GM12878 (cell line): ENCODE measurements at regions not wholly inside any gene's neighbourhood (a gene's known extent, or its start where the extent isn't known, plus 50 kb on each side); places are given as distances from the start of the nearest gene placed in this dataset.

Source experiments
- ATAC-seq: fragments of 200-7000 bp; cut with Tn5 transposase; 3 replicates; pipeline ENCODE4 v1.9.1; 2020; ENCODE audit warnings: mild to moderate bottlenecking, moderate library complexity
- BruUV-seq: library from RNA; stranded (reverse); fragments of 400-500 nt; replicated peaks from 2 replicates; lab custom pipeline; 2021; lab: Mats Ljungman, UMichigan
- CTCF ChIA-PET: fragments of 300-600 bp; sonication (Branson Sonifier 250); formaldehyde crosslinking; extraction: SDS; loops from one replicate; lab custom pipeline; 2021; ENCODE audit warnings: inconsistent platforms; lab: Yijun Ruan, JAX
- POLR2A ChIA-PET: fragments of 350-600 bp; formaldehyde crosslinking; extraction: SDS; loops from one replicate; lab custom pipeline; 2021; ENCODE audit warnings: inconsistent platforms; lab: Charles Lee
- RAD21 ChIA-PET: fragments of 300-600 bp; sonication (Branson Sonifier 250); formaldehyde crosslinking; loops from one replicate; lab custom pipeline; 2023; ENCODE audit warnings: antibody characterized with exemption; ENCODE audit not compliant: unreplicated experiment; lab: Charles Lee
- SMC1A ChIA-PET: fragments of 300-600 bp; sonication (Branson Sonifier 250); formaldehyde crosslinking; loops from one replicate; lab custom pipeline; 2023; ENCODE audit not compliant: unreplicated experiment, uncharacterized antibody; lab: Charles Lee
- DNase-seq: peaks from one replicate; pipeline ENCODE4 v3.0.0-alpha.2; 2011; ENCODE audit warnings: low read depth, low spot score
- FAIRE-seq: peaks from 3 replicates; lab custom pipeline; 2011; peaks lifted over from hg19 to GRCh38; lab: Jason Lieb, UNC
- H2AFZ ChIP-seq: 2 replicates; pipeline ENCODE4 v1.6.0; 2011; ENCODE audit warnings: low read depth, low read length, control low read depth; ENCODE audit not compliant: control insufficient read depth
- H3K27ac ChIP-seq: 2 replicates; pipeline ENCODE4 v1.5.1; 2011; ENCODE audit warnings: control low read depth; ENCODE audit not compliant: control insufficient read depth, insufficient read depth
- H3K27me3 ChIP-seq, 2 experiments: replicated peaks in 1 of 2; 2 replicates each; pipeline versions ENCODE4 v1.6.0 to v1.6.1; 2011; ENCODE audit warnings: low read length in 1 of 2; ENCODE audit not compliant: control insufficient read depth in 2 of 2, insufficient read depth in 2 of 2
- H3K36me3 ChIP-seq, 2 experiments: 2 replicates each; pipeline ENCODE4 v1.5.1; 2011; ENCODE audit warnings: low read length in 1 of 2; ENCODE audit not compliant: control insufficient read depth in 2 of 2, insufficient read depth in 2 of 2
- H3K4me1 ChIP-seq: 2 replicates; pipeline ENCODE4 v1.6.1; 2011; ENCODE audit warnings: mild to moderate bottlenecking, low read length, moderate library complexity, mixed read lengths; ENCODE audit not compliant: control insufficient read depth, insufficient read depth
- H3K4me2 ChIP-seq: 2 replicates; pipeline ENCODE4 v1.6.0; 2011; ENCODE audit warnings: control low read depth; ENCODE audit not compliant: control insufficient read depth, insufficient read depth
- H3K4me3 ChIP-seq: fragments of 200-600 bp; sonication (generic); 2 replicates; pipeline ENCODE4 v1.5.1; 2016
- H3K79me2 ChIP-seq: 2 replicates; pipeline ENCODE4 v1.6.0; 2011; ENCODE audit warnings: low read length; ENCODE audit not compliant: control insufficient read depth, insufficient read depth
- H3K9ac ChIP-seq: 2 replicates; pipeline ENCODE4 v1.8.0; 2011; ENCODE audit warnings: low read length, control low read depth, mixed read lengths; ENCODE audit not compliant: control insufficient read depth, insufficient read depth
- H3K9me3 ChIP-seq: replicated peaks from 3 replicates; pipeline ENCODE4 v1.5.1; 2011; ENCODE audit warnings: mild to moderate bottlenecking, low read length; ENCODE audit not compliant: control insufficient read depth, insufficient read depth
- H4K20me1 ChIP-seq: 2 replicates; pipeline ENCODE4 v1.6.0; 2011; ENCODE audit not compliant: control insufficient read depth, insufficient read depth
- ATF7 ChIP-seq: fragments of 450-650 bp; IDR thresholded peaks from 2 replicates; pipeline ENCODE4 v1.6.1; 2016; ENCODE audit warnings: low read depth, mild to moderate bottlenecking
- EED ChIP-seq: sonication (generic); IDR thresholded peaks from 2 replicates; pipeline ENCODE4 v1.6.1; 2016; ENCODE audit warnings: antibody characterized with exemption, low read depth
- ETV6 ChIP-seq, 2 experiments: fragments of 450-650 bp in 1 of 2; IDR thresholded peaks in 1 of 2; conservative IDR thresholded peaks in 1 of 2; 2 replicates each; pipeline ENCODE4 v1.6.1; 2014; ENCODE audit warnings: antibody characterized with exemption in 1 of 2, borderline replicate concordance in 1 of 2, low read depth in 1 of 2, mild to moderate bottlenecking in 1 of 2, moderate library complexity in 1 of 2
- GATAD2B ChIP-seq: fragments of 450-650 bp; conservative IDR thresholded peaks from 2 replicates; pipeline ENCODE4 v1.6.1; 2017; ENCODE audit warnings: low read depth, mild to moderate bottlenecking, moderate library complexity
- JUNB ChIP-seq: IDR thresholded peaks from 2 replicates; pipeline ENCODE4 v1.6.1; 2016; ENCODE audit warnings: antibody characterized with exemption, mild to moderate bottlenecking
- NFIC ChIP-seq: IDR thresholded peaks from 2 replicates; pipeline ENCODE4 v1.6.1; 2012; ENCODE audit warnings: low read depth, mild to moderate bottlenecking, inconsistent platforms, low read length, moderate library complexity
- WGBS: methylation state at CpG from one replicate; pipeline ENCODE4 v1.1.6; 2016; ENCODE audit warnings: low lambda C conversion rate; ENCODE audit not compliant: insufficient replicate concordance, insufficient coverage; ENCODE audit errors: missing lambda C conversion rate; 5-methylcytosine and 5-hydroxymethylcytosine counted together
- in situ Hi-C: fragments of 300-500 bp; cut with MboI; formaldehyde crosslinking; loops from 9 replicates; pipeline ENCODE4 v1.14.3; 2018; ENCODE audit warnings: mixed read lengths
- intact Hi-C: fragments of 100-400 bp; cut with micrococcal nuclease; formaldehyde crosslinking; loops from one replicate; pipeline ENCODE4 v1.14.2; 2022; ENCODE audit not compliant: unreplicated experiment
- TF ChIP-seq, protein P1 (sequence below): fragments of 450-650 bp; IDR thresholded peaks from 2 replicates; pipeline ENCODE4 v1.6.1; 2017; ENCODE audit warnings: antibody characterized with exemption, mild to moderate bottlenecking, moderate library complexity
- TF ChIP-seq, protein P2 (sequence below): fragments of 450-650 bp; IDR thresholded peaks from 2 replicates; pipeline ENCODE4 v1.6.1; 2017; ENCODE audit warnings: mild to moderate bottlenecking

DNA sequence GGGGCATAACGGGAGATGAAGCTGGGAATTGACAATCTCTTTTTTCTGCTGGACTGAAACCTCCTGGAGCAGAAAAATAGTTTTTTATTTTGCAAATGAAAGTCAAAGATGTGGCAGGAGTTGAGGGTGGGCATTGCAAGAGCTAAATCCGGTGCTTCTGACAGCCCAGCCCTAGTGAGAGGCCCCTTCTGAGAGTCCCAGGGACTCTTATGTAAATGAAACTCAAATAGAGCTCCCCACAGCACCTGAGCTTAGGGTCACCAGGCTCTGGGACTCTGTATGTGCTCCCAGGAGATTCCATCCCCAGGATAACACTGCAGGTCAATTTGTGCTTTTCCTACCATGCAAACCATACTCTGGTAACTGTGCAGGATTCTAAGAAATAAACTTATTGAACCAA, 192.8 kb downstream of the ANKRD30B start:
- BruUV-seq = no TSS peak

More for the DNA sequence above, 192.8 kb downstream of the ANKRD30B start:
- Histone ChIP-seq H4K20me1 (no peaks in the 10 kb centered on the region), H3K9ac (no peak overlapping the region), H3K79me2 (no peaks in the 10 kb centered on the region), H3K27me3 (no peaks in the 10 kb centered on the region), H3K27ac (no peak overlapping the region), H3K4me2 (no peak overlapping the region), H3K36me3 (no peaks in the 10 kb centered on the region), H2AFZ (no peak overlapping the region), H3K9me3 (no peaks in the 10 kb centered on the region; the same call in 2 of the 3 replicates), H3K4me3 (no peak overlapping the region), H3K4me1 (no peaks in the 10 kb centered on the region)
- WGBS = 0% methylated on average over 2 of the region's 2 CpGs
- ATAC-seq = no peak
- intact Hi-C loops = no loop called here
- DNase-seq = no peak
- ChIA-PET CTCF (interaction anchor here (1.5 kb wide), 1 partner anchor 21 kb away, joined by 3 read pairs; no protein-coding TSS in a partner anchor), RAD21 (no interaction called here), SMC1A (no interaction called here), POLR2A (no interaction called here)
- TF ChIP-seq NFIC (no peak), ATF7 (no peak), EED (no peak), ETV6 (conservative IDR thresholded peaks at IDR 0.05 in 1 of 2, IDR thresholded peaks at IDR 0.05 in 1 of 2; ENCODE audit: borderline replicate concordance in 1 of 2, low read depth in 1 of 2) (no peak), GATAD2B (no peak), JUNB (no peak)
- TF ChIP-seq, protein P1, sequence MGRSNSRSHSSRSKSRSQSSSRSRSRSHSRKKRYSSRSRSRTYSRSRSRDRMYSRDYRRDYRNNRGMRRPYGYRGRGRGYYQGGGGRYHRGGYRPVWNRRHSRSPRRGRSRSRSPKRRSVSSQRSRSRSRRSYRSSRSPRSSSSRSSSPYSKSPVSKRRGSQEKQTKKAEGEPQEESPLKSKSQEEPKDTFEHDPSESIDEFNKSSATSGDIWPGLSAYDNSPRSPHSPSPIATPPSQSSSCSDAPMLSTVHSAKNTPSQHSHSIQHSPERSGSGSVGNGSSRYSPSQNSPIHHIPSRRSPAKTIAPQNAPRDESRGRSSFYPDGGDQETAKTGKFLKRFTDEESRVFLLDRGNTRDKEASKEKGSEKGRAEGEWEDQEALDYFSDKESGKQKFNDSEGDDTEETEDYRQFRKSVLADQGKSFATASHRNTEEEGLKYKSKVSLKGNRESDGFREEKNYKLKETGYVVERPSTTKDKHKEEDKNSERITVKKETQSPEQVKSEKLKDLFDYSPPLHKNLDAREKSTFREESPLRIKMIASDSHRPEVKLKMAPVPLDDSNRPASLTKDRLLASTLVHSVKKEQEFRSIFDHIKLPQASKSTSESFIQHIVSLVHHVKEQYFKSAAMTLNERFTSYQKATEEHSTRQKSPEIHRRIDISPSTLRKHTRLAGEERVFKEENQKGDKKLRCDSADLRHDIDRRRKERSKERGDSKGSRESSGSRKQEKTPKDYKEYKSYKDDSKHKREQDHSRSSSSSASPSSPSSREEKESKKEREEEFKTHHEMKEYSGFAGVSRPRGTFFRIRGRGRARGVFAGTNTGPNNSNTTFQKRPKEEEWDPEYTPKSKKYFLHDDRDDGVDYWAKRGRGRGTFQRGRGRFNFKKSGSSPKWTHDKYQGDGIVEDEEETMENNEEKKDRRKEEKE = no peak
- TF ChIP-seq, protein P2, sequence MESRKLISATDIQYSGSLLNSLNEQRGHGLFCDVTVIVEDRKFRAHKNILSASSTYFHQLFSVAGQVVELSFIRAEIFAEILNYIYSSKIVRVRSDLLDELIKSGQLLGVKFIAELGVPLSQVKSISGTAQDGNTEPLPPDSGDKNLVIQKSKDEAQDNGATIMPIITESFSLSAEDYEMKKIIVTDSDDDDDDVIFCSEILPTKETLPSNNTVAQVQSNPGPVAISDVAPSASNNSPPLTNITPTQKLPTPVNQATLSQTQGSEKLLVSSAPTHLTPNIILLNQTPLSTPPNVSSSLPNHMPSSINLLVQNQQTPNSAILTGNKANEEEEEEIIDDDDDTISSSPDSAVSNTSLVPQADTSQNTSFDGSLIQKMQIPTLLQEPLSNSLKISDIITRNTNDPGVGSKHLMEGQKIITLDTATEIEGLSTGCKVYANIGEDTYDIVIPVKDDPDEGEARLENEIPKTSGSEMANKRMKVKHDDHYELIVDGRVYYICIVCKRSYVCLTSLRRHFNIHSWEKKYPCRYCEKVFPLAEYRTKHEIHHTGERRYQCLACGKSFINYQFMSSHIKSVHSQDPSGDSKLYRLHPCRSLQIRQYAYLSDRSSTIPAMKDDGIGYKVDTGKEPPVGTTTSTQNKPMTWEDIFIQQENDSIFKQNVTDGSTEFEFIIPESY = no peak
- in situ Hi-C loops = no loop called here
- no peak for FAIRE-seq
